Mesothelial cell of epicardium (in vitro differentiated cells): ENCODE measurements at regions not wholly inside any gene's neighbourhood (a gene's known extent, or its start where the extent isn't known, plus 50 kb on each side); places are given as distances from the start of the nearest gene placed in this dataset.

Experiments
- DNase-seq, 2 experiments: peaks; one replicate each; pipeline ENCODE4 v3.0.0; 2021; ENCODE audit warnings: low spot score in 2 of 2; ENCODE audit not compliant: unreplicated experiment in 2 of 2
- H3K27ac Mint-ChIP-seq: 2 replicates; pipeline ENCODE4 v1.8.0; 2021; ENCODE audit warnings: mixed read lengths
- H3K27me3 Mint-ChIP-seq: 2 replicates; pipeline ENCODE4 v1.8.0; 2021; ENCODE audit warnings: low read depth, mixed read lengths
- H3K36me3 Mint-ChIP-seq: 2 replicates; pipeline ENCODE4 v1.8.0; 2021; ENCODE audit warnings: mixed read lengths
- H3K4me1 Mint-ChIP-seq: 2 replicates; pipeline ENCODE4 v1.8.0; 2021; ENCODE audit warnings: mixed read lengths
- H3K4me3 Mint-ChIP-seq: 2 replicates; pipeline ENCODE4 v1.8.0; 2021; ENCODE audit warnings: mild to moderate bottlenecking, moderate library complexity, mixed read lengths
- H3K9me3 Mint-ChIP-seq: 2 replicates; pipeline ENCODE4 v1.8.0; 2021; ENCODE audit warnings: mixed read lengths
- CTCF ChIP-seq: fragments of 200-600 bp; sonication (generic); IDR thresholded peaks from one replicate; pipeline ENCODE4 v1.5.0; 2021; ENCODE audit warnings: antibody characterized with exemption; ENCODE audit not compliant: unreplicated experiment

DNA sequence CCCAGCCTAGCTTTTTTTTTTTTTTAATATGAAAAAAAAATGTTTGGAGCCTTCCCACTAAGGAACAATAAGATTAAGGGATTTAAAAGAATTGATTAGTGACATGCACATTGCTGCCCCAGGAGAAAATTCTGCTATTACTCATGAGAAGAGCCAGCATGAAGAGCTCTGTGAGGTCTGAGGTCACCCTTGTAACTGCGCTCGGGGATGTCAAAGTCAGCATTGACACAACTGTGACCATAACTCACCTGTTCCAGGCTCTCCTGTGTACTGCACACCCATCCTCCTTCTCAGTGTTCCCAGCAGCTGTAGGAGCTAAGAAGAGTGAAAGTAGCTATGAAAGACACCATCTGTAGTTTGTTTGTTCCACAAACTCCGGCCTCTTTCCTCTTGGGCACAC, 109.8 kb upstream of the FGF3 start:
- Mint-ChIP-seq H3K9me3 (no peaks in the 10 kb centered on the region), H3K27ac (no peak overlapping the region), H3K36me3 (no peaks in the 10 kb centered on the region), H3K4me3 (no peak overlapping the region), H3K4me1 (peaks cover 23% of the 10 kb centered on the region), H3K27me3 (peaks cover 22% of the 10 kb centered on the region)
- no peak for TF ChIP-seq CTCF
- no peak for DNase-seq

DNA sequence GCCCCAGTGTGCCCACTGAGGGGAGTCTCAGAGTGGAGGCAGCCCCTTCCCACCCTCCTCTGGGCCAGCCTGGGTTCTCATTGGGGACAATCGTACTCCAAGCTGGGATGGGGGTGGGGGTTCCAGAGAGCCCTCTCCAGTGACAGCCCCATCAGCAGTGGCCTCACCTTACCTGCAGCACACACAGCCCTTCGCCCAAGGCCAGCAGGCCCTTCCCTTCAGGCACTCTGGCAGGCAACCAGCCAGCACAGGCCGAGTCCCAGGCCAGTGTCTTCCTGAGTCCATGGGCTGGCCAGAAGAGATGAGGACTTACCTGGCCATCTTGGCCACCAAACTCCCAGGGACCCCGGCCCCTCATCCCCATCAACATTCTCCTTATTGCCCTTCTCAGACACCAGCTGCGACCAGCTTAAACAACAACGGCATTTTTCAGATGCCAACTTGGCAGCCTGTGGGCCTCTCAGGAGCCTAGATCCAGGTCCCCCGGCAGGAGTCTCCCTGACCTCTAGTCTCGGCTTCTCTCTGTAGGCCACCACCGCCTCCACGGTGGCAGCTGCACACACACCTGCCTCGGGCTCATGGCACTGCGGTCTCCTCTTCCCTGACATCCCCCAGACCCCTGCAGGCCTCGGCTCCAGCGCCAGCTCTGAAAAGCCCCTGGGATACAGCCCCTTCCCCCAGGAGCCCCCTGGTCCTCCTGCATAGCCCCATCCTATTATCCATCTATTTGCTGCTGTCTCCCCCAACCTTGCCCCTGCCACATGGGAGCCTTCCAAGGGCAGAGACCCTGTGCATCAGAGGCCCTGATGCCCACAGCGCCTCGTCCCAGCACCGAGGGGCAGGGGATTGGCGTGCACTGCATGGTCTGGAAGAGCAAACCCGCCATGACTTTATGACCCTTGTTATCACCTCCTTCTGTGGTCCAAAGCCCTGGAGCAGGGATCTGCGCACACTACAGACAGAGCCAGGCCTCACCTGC, 111.2 kb upstream of the FGF3 start:
- TF ChIP-seq CTCF = no peak
- Mint-ChIP-seq H3K27me3 (peaks cover 15% of the 10 kb centered on the region), H3K36me3 (no peaks in the 10 kb centered on the region), H3K4me1 (peaks cover 21% of the 10 kb centered on the region), H3K27ac (no peak overlapping the region), H3K4me3 (no peak overlapping the region), H3K9me3 (no peaks in the 10 kb centered on the region)
- no peak for DNase-seq

GRCh38 chr11:69931060-69931910, 112.1 kb upstream of the FGF3 start:
- Mint-ChIP-seq H3K27ac (no peak overlapping the region), H3K4me1 (peaks cover 14% of the 10 kb centered on the region), H3K36me3 (no peaks in the 10 kb centered on the region), H3K4me3 (no peak overlapping the region), H3K9me3 (peaks cover 3% of the 10 kb centered on the region), H3K27me3 (peaks cover 10% of the 10 kb centered on the region)
- TF ChIP-seq CTCF = no peak
- no peak for DNase-seq

DNA sequence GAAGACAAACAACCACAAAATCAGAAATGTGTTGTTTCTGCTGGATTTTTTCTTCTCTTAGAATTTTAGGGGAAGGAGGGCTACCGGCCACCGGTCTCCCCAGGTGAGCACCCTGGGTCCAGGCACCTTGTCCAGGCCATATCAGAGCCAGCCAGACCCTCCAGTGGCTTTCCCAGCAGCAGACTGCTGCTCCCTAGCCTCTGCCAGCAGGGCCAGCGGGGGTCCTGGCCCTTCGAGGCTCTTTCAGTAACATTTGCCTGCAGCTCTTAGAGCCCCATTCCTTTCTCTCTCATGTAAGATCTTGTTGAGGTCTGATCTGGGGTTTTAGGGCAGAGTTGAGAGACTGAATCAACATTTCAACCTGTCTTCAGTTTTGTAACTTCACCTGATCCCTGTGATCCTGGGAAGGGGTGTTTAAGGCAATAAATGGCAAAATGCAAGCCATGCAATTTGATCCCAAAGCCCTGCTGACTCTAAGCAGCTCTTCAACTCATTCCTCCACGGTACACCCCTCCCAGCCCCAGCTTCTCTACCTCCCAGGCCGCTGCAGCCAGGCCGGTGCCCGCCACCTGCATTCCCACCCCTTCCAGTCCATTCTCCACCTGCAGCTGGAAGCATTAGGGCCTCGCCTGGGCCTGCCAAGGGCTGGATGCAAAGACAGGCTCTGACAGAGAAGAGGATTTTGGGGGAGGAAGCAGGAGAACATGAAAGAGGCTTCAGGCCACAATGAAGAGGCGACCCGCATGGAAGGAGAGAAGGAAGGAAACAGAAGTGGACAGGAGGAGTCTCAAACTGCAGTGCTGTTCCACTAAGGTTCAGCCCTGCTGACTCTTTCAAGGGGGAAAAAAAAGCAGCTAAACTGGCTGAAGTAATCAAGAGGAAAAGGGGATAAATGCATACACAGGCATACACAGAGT, 113.0 kb upstream of the FGF3 start:
- Mint-ChIP-seq H3K4me3 (no peak overlapping the region), H3K27me3 (peaks cover 10% of the 10 kb centered on the region), H3K4me1 (peaks cover 9% of the 10 kb centered on the region), H3K36me3 (no peaks in the 10 kb centered on the region), H3K27ac (peak overlapping the region; percentile 1), H3K9me3 (peaks cover 5% of the 10 kb centered on the region)
- no peak for TF ChIP-seq CTCF
- DNase-seq = no peak

DNA sequence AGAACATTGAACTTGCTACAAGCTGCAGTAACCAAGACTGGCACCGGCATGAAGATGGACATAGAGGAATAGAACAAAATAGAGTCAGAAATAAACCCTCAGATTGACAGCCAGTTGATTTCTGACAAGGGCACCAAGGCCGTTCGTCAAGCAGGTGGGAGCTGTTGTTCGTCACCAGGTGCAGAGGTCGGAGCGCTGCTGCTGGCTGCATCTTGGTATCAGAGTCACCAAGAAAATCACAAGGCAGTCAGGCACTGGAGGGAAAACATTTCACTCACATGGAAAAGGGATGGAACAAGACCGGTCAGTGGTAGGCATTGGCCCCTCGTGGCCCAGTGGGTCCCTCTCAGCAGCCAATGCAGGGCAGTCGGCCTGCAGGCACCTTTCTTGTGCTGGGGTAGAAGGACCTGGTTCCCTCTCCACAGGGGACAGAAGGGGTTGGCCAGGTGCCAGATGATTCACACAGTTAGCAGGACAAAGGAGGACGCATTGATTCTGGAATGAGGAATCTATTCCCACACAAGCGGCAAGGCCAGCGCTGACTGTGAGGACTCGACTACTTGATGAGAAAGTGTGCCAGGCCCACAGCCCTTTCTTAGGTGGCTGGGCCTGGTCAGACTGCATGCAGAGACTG, 115.8 kb upstream of the FGF3 start:
- Mint-ChIP-seq H3K4me1 (peaks cover 19% of the 10 kb centered on the region), H3K9me3 (peaks cover 5% of the 10 kb centered on the region), H3K27ac (no peak overlapping the region), H3K36me3 (no peaks in the 10 kb centered on the region), H3K4me3 (no peak overlapping the region), H3K27me3 (no peaks in the 10 kb centered on the region)
- no peak for DNase-seq
- no peak for TF ChIP-seq CTCF
